ENCODE measurements at regions not wholly inside any gene's neighbourhood (a gene's known extent, or its start where the extent isn't known, plus 50 kb on each side); places are given as distances from the start of the nearest gene placed in this dataset.

GRCh38 chr18:22609642-22610041, 191.9 kb upstream of the CTAGE1 start:
- no peak overlapping the region for H3K4me3 ChIP-seq (ENCODE audit: low read length, poor library complexity, severe bottlenecking)
- no peaks in the 10 kb centered on the region for H3K27me3 ChIP-seq (ENCODE audit: insufficient read depth, low read length, poor library complexity, severe bottlenecking)
- TF ChIP-seq CTCF (conservative IDR thresholded peaks at IDR 0.05; ENCODE audit: low read length) (no peak), EZH2phosphoT487 (IDR thresholded peaks at IDR 0.05; ENCODE audit: borderline replicate concordance) (no peak)
- no peaks in the 10 kb centered on the region for H3F3A ChIP-seq (ENCODE audit: low read depth)
- H3K9me2 ChIP-seq (replicated peaks; ENCODE audit: low read depth, low read length) = no peaks in the 10 kb centered on the region
- H3K4me2 ChIP-seq (ENCODE audit: low read depth, low read length, poor library complexity, severe bottlenecking) = no peak overlapping the region
- no peaks in the 10 kb centered on the region for H3K9me3 ChIP-seq (ENCODE audit: insufficient read depth, low read depth, low read length)
- H3K9ac ChIP-seq (ENCODE audit: low read depth, low read length, poor library complexity, severe bottlenecking) = no peak overlapping the region
- no peaks in the 10 kb centered on the region for H3K79me2 ChIP-seq (ENCODE audit: insufficient read depth, low read length)
- no peaks in the 10 kb centered on the region for H3K4me1 ChIP-seq (ENCODE audit: insufficient read depth, low read length, poor library complexity, severe bottlenecking)
- H3K36me3 ChIP-seq (ENCODE audit: insufficient read depth, low read length) = no peaks in the 10 kb centered on the region
- H4K20me1 ChIP-seq (ENCODE audit: insufficient read depth, low read length, poor library complexity, severe bottlenecking) = no peaks in the 10 kb centered on the region
- no peak overlapping the region for H2AFZ ChIP-seq (ENCODE audit: low read length)

- no peaks in the 10 kb centered on the region for H3K9me2 ChIP-seq (replicated peaks; ENCODE audit: low read depth, low read length)
These were observed 195.5 kb upstream of the CTAGE1 start for GRCh38 chr18:22613058-22613690.

GRCh38 chr18:22613788-22614187, 196.1 kb upstream of the CTAGE1 start:
- no peak overlapping the region for H3K4me3 ChIP-seq (ENCODE audit: low read length, poor library complexity, severe bottlenecking)
- H3K9ac ChIP-seq (ENCODE audit: low read depth, low read length, poor library complexity, severe bottlenecking) = no peak overlapping the region

More at GRCh38 chr18:22613058-22613690, 195.5 kb upstream of the CTAGE1 start:
- Histone ChIP-seq H3K36me3 (ENCODE audit: insufficient read depth, low read length) (no peaks in the 10 kb centered on the region), H3K79me2 (ENCODE audit: insufficient read depth, low read length) (no peaks in the 10 kb centered on the region), H3K9me3 (ENCODE audit: insufficient read depth, low read depth, low read length) (no peaks in the 10 kb centered on the region), H2AFZ (ENCODE audit: low read length) (no peak overlapping the region), H3F3A (ENCODE audit: low read depth) (no peaks in the 10 kb centered on the region), H4K20me1 (ENCODE audit: insufficient read depth, low read length, poor library complexity, severe bottlenecking) (no peaks in the 10 kb centered on the region), H3K4me3 (ENCODE audit: low read length, poor library complexity, severe bottlenecking) (no peak overlapping the region), H3K27me3 (ENCODE audit: insufficient read depth, low read length, poor library complexity, severe bottlenecking) (no peaks in the 10 kb centered on the region), H3K9ac (ENCODE audit: low read depth, low read length, poor library complexity, severe bottlenecking) (no peak overlapping the region), H3K4me2 (ENCODE audit: low read depth, low read length, poor library complexity, severe bottlenecking) (no peak overlapping the region), H3K4me1 (ENCODE audit: insufficient read depth, low read length, poor library complexity, severe bottlenecking) (no peaks in the 10 kb centered on the region)
- TF ChIP-seq CTCF (conservative IDR thresholded peaks at IDR 0.05; ENCODE audit: low read length) (no peak), EZH2phosphoT487 (IDR thresholded peaks at IDR 0.05; ENCODE audit: borderline replicate concordance) (no peak)

More at GRCh38 chr18:22613788-22614187, 196.1 kb upstream of the CTAGE1 start:
- no peaks in the 10 kb centered on the region for H3K4me1 ChIP-seq (ENCODE audit: insufficient read depth, low read length, poor library complexity, severe bottlenecking)
- H2AFZ ChIP-seq (ENCODE audit: low read length) = no peak overlapping the region
- no peaks in the 10 kb centered on the region for H3F3A ChIP-seq (ENCODE audit: low read depth)
- H3K27me3 ChIP-seq (ENCODE audit: insufficient read depth, low read length, poor library complexity, severe bottlenecking) = no peaks in the 10 kb centered on the region
- no peaks in the 10 kb centered on the region for H4K20me1 ChIP-seq (ENCODE audit: insufficient read depth, low read length, poor library complexity, severe bottlenecking)
- H3K9me2 ChIP-seq (replicated peaks; ENCODE audit: low read depth, low read length) = no peaks in the 10 kb centered on the region
- no peak overlapping the region for H3K4me2 ChIP-seq (ENCODE audit: low read depth, low read length, poor library complexity, severe bottlenecking)
- no peaks in the 10 kb centered on the region for H3K9me3 ChIP-seq (ENCODE audit: insufficient read depth, low read depth, low read length)
- H3K36me3 ChIP-seq (ENCODE audit: insufficient read depth, low read length) = no peaks in the 10 kb centered on the region
- TF ChIP-seq EZH2phosphoT487 (IDR thresholded peaks at IDR 0.05; ENCODE audit: borderline replicate concordance) = no peak
- no peak for TF ChIP-seq CTCF (conservative IDR thresholded peaks at IDR 0.05; ENCODE audit: low read length)
- H3K79me2 ChIP-seq (ENCODE audit: insufficient read depth, low read length) = no peaks in the 10 kb centered on the region
